Upper lobe of right lung (tissue), 1 donor: ENCODE measurements at regions not wholly inside any gene's neighbourhood (a gene's known extent, or its start where the extent isn't known, plus 50 kb on each side); places are given as distances from the start of the nearest gene placed in this dataset.
"Not testable (repeated sequence)": the region's sequence is repeated elsewhere in the genome, so short reads cannot be mapped to it uniquely, and the experiment has no call there.

Experiments used
- ATAC-seq: fragments of 200-7000 bp; cut with Tn5 transposase; one replicate; pipeline ENCODE4 v1.9.1; 2020; ENCODE audit warnings: mild to moderate bottlenecking, moderate library complexity
- DNase-seq: peaks from one replicate; pipeline ENCODE4 v3.0.0-alpha.2; 2020
- H3K27ac ChIP-seq: fragments of 200-600 bp; one replicate; pipeline ENCODE4 v1.8.0; 2022
- H3K27me3 ChIP-seq: fragments of 200-600 bp; one replicate; pipeline ENCODE4 v1.8.0; 2022; ENCODE audit warnings: mild to moderate bottlenecking
- H3K36me3 ChIP-seq: fragments of 200-600 bp; one replicate; pipeline ENCODE4 v1.8.0; 2022
- H3K4me1 ChIP-seq: fragments of 200-600 bp; one replicate; pipeline ENCODE4 v1.8.0; 2022
- H3K4me3 ChIP-seq: fragments of 200-600 bp; one replicate; pipeline ENCODE4 v1.8.0; 2022; ENCODE audit warnings: mild to moderate bottlenecking
- H3K9me3 ChIP-seq: fragments of 200-600 bp; one replicate; pipeline ENCODE4 v1.8.0; 2022
- CTCF ChIP-seq: fragments of 200-600 bp; IDR thresholded peaks from one replicate; pipeline ENCODE4 v1.8.0; 2022; ENCODE audit warnings: antibody characterized with exemption
- intact Hi-C: fragments of 100-400 bp; cut with DNase I; formaldehyde crosslinking; loops from one replicate; pipeline ENCODE4 v1.11.0; 2022
- donor health status: DM: no; HTN: yes; CAD: no; lungs with severe emphysema.

GRCh38 chr9:61671276-61671973 is 481.6 kb downstream of the SPATA31A7 start:
- Histone ChIP-seq H3K36me3 (no peaks in the 10 kb centered on the region), H3K27me3 (no peaks in the 10 kb centered on the region), H3K4me3 (no peak overlapping the region), H3K9me3 (no peaks in the 10 kb centered on the region), H3K4me1 (no peaks in the 10 kb centered on the region), H3K27ac (no peak overlapping the region)
- no peak for TF ChIP-seq CTCF
- intact Hi-C loops: no loop called here
- ATAC-seq (no peak), DNase-seq (peak; percentile 61)

- H3K27ac ChIP-seq, H3K4me1 ChIP-seq, H3K4me3 ChIP-seq, H3K27me3 ChIP-seq, ATAC-seq, intact Hi-C loops, H3K36me3 ChIP-seq, H3K9me3 ChIP-seq: not testable (repeated sequence)
- peak; percentile 40 for DNase-seq
Observed at GRCh38 chr9:61672107-61672541, 482.3 kb downstream of the SPATA31A7 start.

- intact Hi-C loops, H3K36me3 ChIP-seq, H3K9me3 ChIP-seq, ATAC-seq, H3K4me1 ChIP-seq, H3K27me3 ChIP-seq, H3K27ac ChIP-seq, H3K4me3 ChIP-seq: not testable (repeated sequence)
- DNase-seq: peak; percentile 46
Observed at GRCh38 chr9:61672645-61673167, 482.9 kb downstream of the SPATA31A7 start.

GRCh38 chr9:61673247-61673646 is 483.4 kb downstream of the SPATA31A7 start:
- H3K4me3 ChIP-seq: no peak overlapping the region
- DNase-seq: peak; percentile 27
- no peaks in the 10 kb centered on the region for H3K4me1 ChIP-seq
- peak; percentile 24 for ATAC-seq
- H3K9me3 ChIP-seq: no peaks in the 10 kb centered on the region
- H3K36me3 ChIP-seq: no peaks in the 10 kb centered on the region
- intact Hi-C loops: no loop called here
- no peak overlapping the region for H3K27ac ChIP-seq
- TF ChIP-seq CTCF: no peak
- no peaks in the 10 kb centered on the region for H3K27me3 ChIP-seq

- intact Hi-C loops: no loop called here
- Histone ChIP-seq H3K4me3 (no peak overlapping the region), H3K4me1 (no peaks in the 10 kb centered on the region), H3K27me3 (no peaks in the 10 kb centered on the region), H3K36me3 (no peaks in the 10 kb centered on the region), H3K9me3 (no peaks in the 10 kb centered on the region), H3K27ac (no peak overlapping the region)
- no peak for TF ChIP-seq CTCF
- DNase-seq: peak; percentile 57
- ATAC-seq: no peak
Observed at GRCh38 chr9:61673664-61674381, 484.0 kb downstream of the SPATA31A7 start.

- Histone ChIP-seq H3K9me3 (no peaks in the 10 kb centered on the region), H3K4me3 (no peak overlapping the region), H3K27me3 (no peaks in the 10 kb centered on the region), H3K36me3 (no peaks in the 10 kb centered on the region), H3K4me1 (no peaks in the 10 kb centered on the region), H3K27ac (no peak overlapping the region)
- TF ChIP-seq CTCF: no peak
- DNase-seq (peak; percentile 31), ATAC-seq (no peak)
- intact Hi-C loops: no loop called here
Observed at GRCh38 chr9:61674465-61674864, 484.6 kb downstream of the SPATA31A7 start.
